ENCODE measurements at regions not wholly inside any gene's neighbourhood (a gene's known extent, or its start where the extent isn't known, plus 50 kb on each side); places are given as distances from the start of the nearest gene placed in this dataset.

GRCh38 chr20:2213401-2213800 is 82.4 kb upstream of the TGM3 start:
- TF ChIP-seq PATZ1 (CRISPR knock-in tag; IDR thresholded peaks at IDR 0.05; ENCODE audit: borderline replicate concordance) (no peak), ZFP3 (CRISPR knock-in tag; IDR thresholded peaks at IDR 0.05) (no peak), TCF4 (CRISPR knock-in tag; IDR thresholded peaks at IDR 0.05; ENCODE audit: borderline replicate concordance) (no peak), ESRRG (CRISPR knock-in tag; IDR thresholded peaks at IDR 0.05) (no peak), ARNTL (CRISPR knock-in tag; IDR thresholded peaks at IDR 0.05; ENCODE audit: borderline replicate concordance, low read depth) (no peak), CSRNP3 (CRISPR knock-in tag; IDR thresholded peaks at IDR 0.05) (no peak)

Measured in SK-N-SH treated with all-trans-retinoic acid at 6 μM for 48 hours (cell line).